Stimulated activated CD4-positive, alpha-beta T cell treated with anti-CD3 and anti-CD28 coated beads, Interleukin-15, amount 100 ng/mL, for 48 hours (primary cell): ENCODE measurements at regions not wholly inside any gene's neighbourhood (a gene's known extent, or its start where the extent isn't known, plus 50 kb on each side); places are given as distances from the start of the nearest gene placed in this dataset.

Experiments
- DNase-seq, 2 donors: peaks; one replicate each; pipeline ENCODE4 v3.0.0-alpha.2; 2020; ENCODE audit warnings: low read depth in 2 of 2

- no peak for DNase-seq
These were observed 131.5 kb downstream of the DLEU7 start for GRCh38 chr13:50711996-50712395.

GRCh38 chr13:50712456-50712855, 131.0 kb downstream of the DLEU7 start:
- no peak for DNase-seq

DNA sequence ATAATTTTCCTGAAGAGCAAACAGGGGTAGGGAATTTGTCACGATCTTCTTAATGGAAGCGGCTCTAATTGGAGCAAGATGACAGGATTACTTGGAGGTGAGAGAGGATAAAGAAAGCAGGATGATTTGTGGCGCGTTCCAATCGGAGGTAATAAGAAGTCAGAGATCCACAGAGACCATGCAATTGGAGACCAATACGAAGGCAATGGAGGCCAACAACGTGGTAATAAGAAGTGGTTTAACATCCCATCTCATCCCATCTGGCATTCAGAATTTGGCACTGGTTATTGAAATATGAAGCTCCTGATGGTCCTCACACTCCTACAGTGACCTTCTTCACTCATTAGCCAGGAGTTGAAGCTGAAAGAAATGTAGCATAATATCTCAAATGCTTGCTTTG, 130.6 kb downstream of the DLEU7 start:
- no peak for DNase-seq

DNA sequence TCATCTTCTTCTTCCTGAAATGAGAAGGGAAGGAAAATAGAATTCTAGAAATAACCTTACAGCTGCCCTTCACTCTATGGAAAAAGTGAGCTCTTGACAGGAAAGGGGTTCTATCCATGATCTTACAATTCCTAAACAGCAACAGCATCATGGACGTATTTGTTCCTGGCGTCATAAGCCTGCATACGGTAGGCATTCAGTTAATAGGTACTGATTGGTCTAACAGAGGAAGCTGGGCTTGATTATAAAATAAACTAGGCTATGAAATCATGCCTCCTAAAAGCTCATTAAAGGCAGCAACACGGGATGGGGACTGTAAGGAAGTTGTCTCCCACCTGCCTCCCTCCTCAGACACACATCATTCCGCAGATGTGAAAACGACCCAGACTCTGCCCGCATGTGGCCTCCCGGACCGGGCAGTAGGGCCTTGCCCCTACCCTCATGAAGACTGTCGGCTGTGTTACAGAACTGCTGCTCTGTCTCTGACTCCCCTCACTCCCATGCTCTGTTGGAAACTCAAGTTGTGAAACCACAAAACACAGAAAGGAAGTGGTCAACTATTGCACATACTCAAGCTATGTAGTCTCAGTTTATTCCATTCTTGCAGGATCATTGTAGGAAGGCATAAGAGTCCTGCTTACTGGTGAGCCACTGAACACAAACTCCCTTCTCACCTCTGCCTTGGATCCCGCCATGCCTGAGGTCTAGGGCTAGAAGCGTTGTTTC, 129.8 kb downstream of the DLEU7 start:
- peak in 1 of 2 donors; percentile 7 for DNase-seq

- DNase-seq, result no peak
These were observed 128.6 kb downstream of the DLEU7 start for GRCh38 chr13:50714891-50715290.

DNA sequence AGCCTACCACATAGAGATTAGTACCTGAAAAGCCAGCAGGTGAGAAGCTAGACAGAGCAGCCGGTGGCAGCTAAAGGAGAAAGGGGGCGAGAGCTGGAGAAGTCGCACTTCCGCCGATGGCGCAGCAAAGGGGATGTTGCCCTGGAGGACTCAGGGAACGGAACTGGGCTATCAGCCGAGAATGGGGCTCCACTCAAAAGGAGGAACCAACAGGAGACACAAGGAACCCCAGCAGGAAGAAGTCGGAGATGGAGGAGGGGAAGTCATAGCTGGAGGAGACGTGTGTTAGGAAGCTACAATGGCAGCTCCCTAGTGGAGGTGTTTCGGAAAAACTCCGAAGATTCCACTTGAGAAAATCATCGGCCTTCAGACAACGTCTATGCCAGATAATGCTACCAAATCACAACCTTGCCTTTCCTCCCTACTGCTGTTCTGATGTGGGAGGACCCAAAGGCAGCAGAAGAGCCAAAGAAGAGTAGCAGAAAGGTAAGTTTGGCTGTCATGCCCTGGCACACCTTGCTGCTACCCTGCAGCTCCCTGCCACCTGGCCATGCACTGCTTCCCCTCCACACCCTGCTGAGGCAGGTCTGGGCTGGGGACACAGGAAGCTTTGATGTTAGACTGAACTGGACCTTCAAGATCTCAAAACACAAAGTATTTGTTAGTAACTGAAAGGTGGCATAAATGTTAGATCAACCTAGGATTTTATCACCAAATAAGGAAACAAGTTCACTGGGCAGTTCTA, 127.9 kb downstream of the DLEU7 start:
- no peak for DNase-seq

DNA sequence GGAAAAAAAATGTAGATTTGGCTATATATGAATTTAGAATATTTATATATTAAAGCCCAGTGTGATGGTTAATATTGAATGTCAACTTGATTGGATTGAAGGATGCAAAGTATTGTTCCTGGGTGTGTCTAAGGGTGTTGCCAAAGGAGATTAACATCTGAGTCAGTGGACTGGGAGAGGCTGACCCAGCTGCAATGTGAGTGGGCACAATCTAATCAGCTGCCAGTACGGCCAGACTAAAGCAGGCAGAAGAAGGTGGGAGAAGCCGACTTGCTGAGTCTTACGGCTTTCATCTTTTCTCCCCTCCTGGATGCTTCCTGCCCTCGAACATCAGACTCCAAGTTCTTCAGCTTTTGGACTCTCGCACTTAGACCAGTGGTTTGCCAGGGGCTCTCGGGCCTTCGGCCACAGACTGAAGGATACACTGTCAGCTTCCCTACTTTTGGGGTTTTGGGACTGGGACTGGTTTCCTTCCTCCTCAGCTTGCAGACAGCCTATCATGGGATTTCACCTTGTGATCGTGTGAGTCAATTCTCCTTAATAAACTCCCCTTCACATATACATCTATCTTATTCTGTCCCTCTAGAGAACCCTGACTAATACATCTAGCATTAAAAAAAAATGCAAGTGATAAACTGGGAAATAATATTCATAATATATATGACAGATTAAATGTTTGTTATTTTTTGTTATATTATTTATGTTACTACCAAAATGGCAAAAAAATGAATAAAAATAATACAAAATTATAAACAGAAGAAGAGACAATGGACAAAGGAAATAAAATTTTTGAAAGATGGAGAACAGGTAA, 122.4 kb downstream of the DLEU7 start:
- no peak for DNase-seq

- DNase-seq, result no peak
These were observed 121.9 kb downstream of the DLEU7 start for GRCh38 chr13:50721672-50721992.

GRCh38 chr13:50722440-50723125, 120.9 kb downstream of the DLEU7 start:
- DNase-seq, result no peak

- DNase-seq, result no peak
These were observed 119.1 kb downstream of the DLEU7 start for GRCh38 chr13:50724438-50724837.

- DNase-seq, result no peak
These were observed 118.6 kb downstream of the DLEU7 start for GRCh38 chr13:50724913-50725312.

GRCh38 chr13:50726164-50726563, 117.3 kb downstream of the DLEU7 start:
- no peak for DNase-seq

DNA sequence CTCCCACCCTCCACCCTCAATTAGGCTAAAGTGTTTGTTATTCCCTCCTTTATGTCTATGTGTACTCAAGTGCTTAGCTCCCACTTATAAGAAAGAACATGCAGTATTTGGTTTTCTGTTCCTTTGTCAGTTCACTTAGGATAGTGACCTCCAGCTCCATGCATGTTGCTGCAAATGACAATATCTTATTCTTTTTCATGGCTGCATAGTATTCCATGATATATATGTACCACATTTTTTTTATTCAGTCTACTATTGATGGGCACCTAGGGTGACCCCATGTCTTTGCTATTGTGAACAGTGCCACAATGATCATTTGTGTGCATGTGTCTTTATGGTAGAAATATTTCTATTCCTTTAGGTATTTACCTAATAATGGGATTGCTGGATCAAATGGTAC, 114.3 kb downstream of the DLEU7 start:
- no peak for DNase-seq

- no peak for DNase-seq
These were observed 112.8 kb downstream of the DLEU7 start for GRCh38 chr13:50730496-50731351.

- DNase-seq, result no peak
These were observed 112.1 kb downstream of the DLEU7 start for GRCh38 chr13:50731400-50731799.

GRCh38 chr13:50732712-50733111, 110.8 kb downstream of the DLEU7 start:
- no peak for DNase-seq

DNA sequence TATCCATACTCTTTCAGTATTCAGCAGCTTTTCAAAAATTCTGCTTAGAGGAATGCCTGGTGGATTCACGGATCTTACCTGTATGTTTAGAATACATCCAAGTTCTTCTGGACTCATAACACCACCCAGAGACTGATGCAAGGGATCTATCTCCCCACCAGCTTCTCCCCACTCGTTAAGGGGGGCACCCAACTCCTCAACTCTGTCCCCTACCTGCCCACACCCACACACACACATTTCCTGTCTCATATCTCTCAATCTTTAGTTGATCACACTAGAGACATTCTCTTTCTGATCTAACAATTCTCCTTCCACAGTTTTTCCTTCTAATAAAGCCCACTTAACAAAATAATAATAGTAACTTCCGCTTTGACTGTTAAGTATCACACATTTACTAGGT, 110.1 kb downstream of the DLEU7 start:
- DNase-seq, result no peak

DNA sequence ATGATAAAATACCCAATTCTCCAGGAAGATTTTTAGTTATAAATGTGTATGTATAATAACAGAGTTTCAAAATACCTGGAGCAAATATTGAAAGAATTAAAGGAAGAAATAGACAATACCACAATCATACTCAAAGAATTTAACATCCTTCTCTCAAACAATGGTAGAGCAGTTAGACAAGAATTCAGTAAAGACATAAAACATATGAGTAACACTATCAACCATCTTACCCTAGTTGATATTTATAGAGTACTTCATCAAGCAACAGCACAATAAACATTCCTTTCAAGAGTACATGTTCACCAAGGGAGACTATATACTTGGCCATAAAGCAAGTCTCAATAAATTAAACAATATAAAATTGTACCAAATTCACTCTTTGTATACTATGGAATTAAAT, 108.4 kb downstream of the DLEU7 start:
- no peak for DNase-seq

GRCh38 chr13:50740052-50740741, 103.3 kb downstream of the DLEU7 start:
- DNase-seq, result no peak

GRCh38 chr13:50742353-50742752, 101.1 kb downstream of the DLEU7 start:
- no peak for DNase-seq

GRCh38 chr13:50742968-50743367, 100.5 kb downstream of the DLEU7 start:
- DNase-seq, result no peak
